HG03439 (cell line): ENCODE measurements at regions not wholly inside any gene's neighbourhood (a gene's known extent, or its start where the extent isn't known, plus 50 kb on each side); places are given as distances from the start of the nearest gene placed in this dataset.

Experiments
- ATAC-seq: cut with Tn5 transposase; IDR thresholded peaks from one replicate; pipeline ENCODE4 v1.9.1; 2021; ENCODE audit warnings: mild to moderate bottlenecking, moderate library complexity; ENCODE audit not compliant: unreplicated experiment

DNA sequence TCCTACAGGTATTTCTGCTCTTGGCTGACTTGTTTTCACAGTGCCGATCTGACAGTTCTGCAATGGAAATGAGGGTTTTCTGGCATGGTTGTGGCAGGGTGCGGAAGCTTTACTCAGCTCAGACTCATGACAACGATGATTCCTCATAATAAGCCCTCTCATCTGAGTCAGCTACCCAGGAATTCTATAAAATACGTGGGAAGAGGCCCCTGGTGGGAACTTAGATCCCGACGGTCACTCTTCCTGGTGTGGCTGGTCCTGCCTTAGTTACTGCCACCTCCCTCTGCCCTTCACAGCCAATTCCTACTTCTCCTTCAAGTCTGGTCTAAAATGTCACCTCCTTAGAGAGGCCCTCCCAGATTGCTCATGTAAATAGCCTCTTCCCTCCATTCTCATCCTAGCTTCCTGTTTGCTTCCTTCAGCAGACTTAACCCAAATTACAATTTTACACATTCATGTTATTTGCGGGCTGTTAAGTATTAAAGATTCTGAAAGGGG is 104.2 kb upstream of the MAP1LC3B2 start:
- no peak for ATAC-seq

GRCh38 chr12:116455540-116456329 is 103.4 kb upstream of the MAP1LC3B2 start:
- ATAC-seq = no peak

- no peak for ATAC-seq
Measured at GRCh38 chr12:116456330-116457082, 102.7 kb upstream of the MAP1LC3B2 start.

DNA sequence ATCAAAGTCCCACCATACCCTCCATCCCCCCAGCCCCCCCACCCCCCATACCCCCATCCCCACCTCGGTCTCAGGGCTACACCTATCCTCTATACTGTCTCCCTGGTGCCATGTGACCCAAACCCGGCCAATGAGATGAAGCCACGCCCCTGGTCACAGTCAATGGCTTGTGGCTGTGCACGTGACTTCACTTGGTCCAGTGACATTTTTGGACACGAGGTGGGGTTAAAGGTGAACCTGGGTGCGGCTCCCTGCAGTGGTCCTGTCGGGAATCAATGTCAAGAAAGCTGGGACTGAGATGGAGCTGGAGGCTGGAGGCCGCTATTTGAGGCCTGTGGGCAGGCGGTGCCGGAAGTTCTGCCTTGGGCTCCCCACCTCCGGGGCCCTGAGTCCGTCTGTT is 100.7 kb upstream of the MAP1LC3B2 start:
- no peak for ATAC-seq

DNA sequence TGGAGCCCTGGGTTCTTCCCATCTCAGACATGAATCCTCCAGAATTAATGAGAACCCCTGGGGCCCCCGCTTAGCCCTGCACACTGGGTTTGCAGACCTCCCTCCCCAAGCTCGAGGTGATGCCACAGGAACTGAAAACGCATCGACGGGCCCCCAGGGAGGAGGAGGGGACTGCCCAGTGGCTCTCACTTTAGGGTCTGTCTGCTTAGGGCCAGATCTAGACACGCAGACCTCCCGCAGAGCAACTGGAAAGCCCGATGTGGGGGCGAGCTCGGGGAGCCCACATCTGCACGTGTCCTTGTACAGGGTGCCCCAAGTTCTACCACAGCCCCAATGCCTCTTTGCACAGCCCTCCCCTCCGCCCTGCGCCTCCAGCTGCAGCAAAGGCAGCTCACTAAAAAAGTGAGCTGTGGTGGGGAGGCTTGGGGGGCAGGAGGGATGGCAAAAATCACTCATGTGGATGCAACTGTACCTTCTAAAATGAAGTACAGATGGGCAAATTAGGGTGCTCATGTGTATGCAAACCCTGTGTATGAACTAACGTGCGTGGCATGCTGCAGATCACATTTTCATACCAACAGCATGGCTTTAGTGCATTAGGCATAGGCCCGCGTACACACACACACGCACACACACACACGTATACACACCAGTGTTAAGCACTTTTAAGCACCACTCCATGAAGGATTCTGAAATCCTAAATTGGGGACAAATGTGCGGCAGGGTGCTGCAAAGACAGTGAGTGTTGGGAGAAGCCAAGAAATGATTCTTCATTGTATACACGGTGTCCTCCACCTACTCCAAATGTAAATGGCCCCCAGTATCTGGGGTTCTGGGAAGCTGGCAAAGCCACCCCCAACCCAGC is 99.9 kb upstream of the MAP1LC3B2 start:
- ATAC-seq = no peak

- no peak for ATAC-seq
Measured at GRCh38 chr12:116459916-116460663, 99.1 kb upstream of the MAP1LC3B2 start.

DNA sequence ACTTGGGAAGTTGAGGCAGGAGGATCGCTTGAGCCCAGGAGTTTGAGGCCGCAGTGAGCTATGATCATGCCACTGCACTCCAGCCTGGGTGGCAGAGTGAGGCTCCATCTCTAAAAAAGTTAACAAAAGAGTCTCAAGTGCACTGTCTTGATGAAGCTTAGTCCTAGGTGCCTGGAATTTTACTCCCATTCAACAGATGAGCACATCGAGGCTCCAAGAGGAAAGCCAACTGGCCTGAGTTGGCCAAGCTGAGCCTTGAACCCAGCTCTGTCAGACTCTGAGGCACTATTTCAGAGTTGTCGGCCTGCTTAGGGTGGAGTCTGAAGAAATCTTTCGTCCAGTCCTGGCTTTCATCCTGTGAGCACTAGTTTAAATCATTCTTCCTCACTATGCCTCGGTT is 98.1 kb upstream of the MAP1LC3B2 start:
- no peak for ATAC-seq

GRCh38 chr12:116463366-116463765 is 95.8 kb upstream of the MAP1LC3B2 start:
- no peak for ATAC-seq

GRCh38 chr12:116465407-116465806 is 93.8 kb upstream of the MAP1LC3B2 start:
- ATAC-seq = no peak

- no peak for ATAC-seq
Measured at GRCh38 chr12:116465856-116466255, 93.3 kb upstream of the MAP1LC3B2 start.

DNA sequence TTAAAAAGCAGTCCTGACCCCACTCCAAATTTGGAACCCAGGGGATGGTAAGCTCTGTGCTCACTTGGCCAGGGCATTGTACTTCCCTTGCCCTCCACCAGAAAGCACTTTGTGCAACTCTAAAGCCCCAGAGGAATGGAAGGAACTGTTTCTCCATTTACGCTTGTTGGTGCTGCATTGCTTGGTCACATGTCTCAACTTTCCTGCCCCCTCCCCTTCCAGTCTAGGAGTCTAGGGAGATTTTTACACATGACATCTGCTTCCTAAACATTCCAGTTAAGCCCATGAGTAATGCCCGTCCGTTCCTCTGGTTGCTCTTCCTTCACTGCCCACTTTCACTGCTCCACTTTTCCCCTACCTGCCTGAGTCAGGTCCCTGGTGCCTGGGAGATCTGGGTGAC is 92.6 kb upstream of the MAP1LC3B2 start:
- no peak for ATAC-seq

GRCh38 chr12:116469344-116469743 is 89.8 kb upstream of the MAP1LC3B2 start:
- ATAC-seq = no peak

- ATAC-seq = no peak
Measured at GRCh38 chr12:116471544-116471943, 87.6 kb upstream of the MAP1LC3B2 start.

DNA sequence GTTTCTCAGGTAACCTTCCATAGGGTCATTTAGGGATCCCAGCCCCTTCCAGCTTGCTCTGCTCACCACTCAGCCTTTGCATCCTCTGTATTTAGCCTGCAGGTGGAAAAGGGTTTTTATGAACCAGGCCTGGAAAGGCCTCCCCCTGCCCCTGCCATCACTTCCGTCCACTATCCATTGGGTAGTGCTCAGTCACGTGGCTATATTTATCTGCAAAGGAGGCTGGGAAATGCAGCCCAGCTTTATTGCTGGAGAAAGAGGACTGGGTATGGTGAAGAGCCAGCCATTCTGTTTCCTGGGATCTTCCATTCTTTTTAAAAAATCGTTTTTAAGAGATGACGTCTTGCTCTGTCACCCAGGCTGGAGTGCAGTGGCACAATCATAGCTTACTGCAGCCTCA is 87.0 kb upstream of the MAP1LC3B2 start:
- ATAC-seq = no peak

- ATAC-seq = no peak
Measured at GRCh38 chr12:116473416-116473815, 85.8 kb upstream of the MAP1LC3B2 start.

DNA sequence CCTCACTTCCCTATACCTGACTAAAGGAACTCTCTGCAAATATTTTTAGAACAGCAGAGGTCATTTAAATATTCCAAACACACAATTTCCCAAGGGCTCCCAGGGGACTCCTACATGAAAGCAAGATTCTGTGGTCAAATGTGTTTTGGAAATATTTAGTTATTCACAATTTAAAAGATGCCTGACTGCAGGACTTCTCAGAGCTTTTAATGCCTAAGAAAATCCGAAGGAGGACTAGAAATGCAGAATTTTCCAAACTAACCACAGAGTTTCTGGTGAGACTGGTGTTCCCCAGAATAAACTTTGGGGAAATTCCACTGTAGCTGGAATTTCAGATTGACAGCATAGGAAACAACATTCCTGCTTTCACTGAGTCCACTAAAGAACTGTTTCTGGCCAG is 84.8 kb upstream of the MAP1LC3B2 start:
- ATAC-seq = no peak

DNA sequence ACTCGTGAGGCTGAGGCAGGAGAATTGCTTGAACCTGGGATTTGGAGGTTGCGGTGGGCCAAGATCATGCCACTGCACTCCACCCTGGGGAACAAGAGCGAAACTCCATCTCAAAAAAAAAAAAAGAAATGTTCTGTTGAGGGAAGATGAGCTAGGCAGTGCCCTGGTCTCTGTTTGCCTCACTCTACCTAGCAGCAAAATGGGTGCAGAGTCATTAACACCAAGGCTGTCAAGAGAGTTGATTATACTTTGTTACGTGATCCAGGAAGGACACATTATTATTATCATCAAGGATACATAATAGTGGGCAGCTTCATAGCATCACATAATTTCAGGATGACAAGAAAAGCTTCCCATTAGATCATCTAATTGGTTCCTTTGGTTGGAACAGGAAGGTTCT is 84.3 kb upstream of the MAP1LC3B2 start:
- no peak for ATAC-seq

GRCh38 chr12:116476227-116476822 is 82.9 kb upstream of the MAP1LC3B2 start:
- no peak for ATAC-seq

DNA sequence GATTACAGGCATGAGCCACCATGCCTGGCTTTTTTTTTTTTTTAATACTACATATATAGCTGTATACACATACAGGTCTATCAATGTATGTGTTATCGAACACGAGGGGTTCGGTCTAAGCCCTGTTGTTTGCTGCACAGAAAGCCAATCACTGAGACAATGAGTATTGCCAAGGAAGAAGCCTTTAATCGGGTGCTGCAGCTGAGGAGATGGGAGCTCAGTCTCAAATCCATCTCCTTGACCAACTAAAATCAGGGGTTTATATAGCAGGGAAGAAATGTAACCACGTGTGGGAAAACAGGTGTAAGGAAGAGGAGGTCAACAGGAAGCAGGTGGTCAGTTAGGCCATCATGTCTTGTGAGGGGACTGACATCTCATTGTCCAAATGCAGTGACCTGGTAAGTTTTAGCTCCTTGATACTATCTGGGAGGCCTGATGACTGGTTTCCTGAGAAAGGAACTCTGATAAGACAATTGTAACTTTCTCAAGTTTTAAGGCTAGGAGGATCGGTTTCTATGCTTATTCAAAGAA is 80.9 kb upstream of the MAP1LC3B2 start:
- ATAC-seq = no peak
